ENCODE measurements at regions not wholly inside any gene's neighbourhood (a gene's known extent, or its start where the extent isn't known, plus 50 kb on each side); places are given as distances from the start of the nearest gene placed in this dataset.
"Not testable (repeated sequence)": the region's sequence is repeated elsewhere in the genome, so short reads cannot be mapped to it uniquely, and the experiment has no call there.

GRCh38 chr19:13712767-13713201 lies 51.5 kb upstream of the MRI1 start:
- no peaks in the 10 kb centered on the region for H3K4me1 Mint-ChIP-seq

GRCh38 chr19:13707915-13708314 lies 56.4 kb upstream of the MRI1 start:
- Mint-ChIP-seq H3K27me3 (peaks cover 22% of the 10 kb centered on the region), H3K4me1 (no peaks in the 10 kb centered on the region), H3K27ac (no peak overlapping the region), H3K4me3 (no peak overlapping the region), H3K36me3 (ENCODE audit: low read depth) (no peaks in the 10 kb centered on the region), H3K9me3 (peaks cover 6% of the 10 kb centered on the region)
- ATAC-seq = no peak
- no peak for DNase-seq

More at GRCh38 chr19:13712767-13713201, 51.5 kb upstream of the MRI1 start:
- Mint-ChIP-seq H3K36me3 (ENCODE audit: low read depth) (no peaks in the 10 kb centered on the region), H3K27me3 (peaks cover 16% of the 10 kb centered on the region), H3K4me3 (no peak overlapping the region), H3K27ac (no peak overlapping the region), H3K9me3 (peaks cover 4% of the 10 kb centered on the region)
- DNase-seq (no peak), ATAC-seq (no peak)

GRCh38 chr19:13705928-13706447 lies 58.3 kb upstream of the MRI1 start:
- H3K4me3 Mint-ChIP-seq = no peak overlapping the region
- no peak overlapping the region for H3K27ac Mint-ChIP-seq
- H3K4me1 Mint-ChIP-seq = no peaks in the 10 kb centered on the region
- ATAC-seq = no peak
- H3K27me3 Mint-ChIP-seq = peaks cover 26% of the 10 kb centered on the region
- peaks cover 6% of the 10 kb centered on the region for H3K9me3 Mint-ChIP-seq
- H3K36me3 Mint-ChIP-seq (ENCODE audit: low read depth) = no peaks in the 10 kb centered on the region
- no peak for DNase-seq

GRCh38 chr19:13705201-13705600 lies 59.1 kb upstream of the MRI1 start:
- Mint-ChIP-seq H3K9me3 (peaks cover 6% of the 10 kb centered on the region), H3K27ac (no peak overlapping the region), H3K4me3 (no peak overlapping the region), H3K36me3 (ENCODE audit: low read depth) (no peaks in the 10 kb centered on the region), H3K4me1 (no peaks in the 10 kb centered on the region), H3K27me3 (peaks cover 34% of the 10 kb centered on the region)
- no peak for DNase-seq
- no peak for ATAC-seq

- DNase-seq (no peak), ATAC-seq (no peak)
- Mint-ChIP-seq H3K27ac (no peak overlapping the region), H3K36me3 (ENCODE audit: low read depth) (no peaks in the 10 kb centered on the region), H3K4me1 (no peaks in the 10 kb centered on the region), H3K27me3 (peaks cover 31% of the 10 kb centered on the region), H3K4me3 (no peak overlapping the region), H3K9me3 (peaks cover 6% of the 10 kb centered on the region)
These were observed 62.7 kb upstream of the MRI1 start for GRCh38 chr19:13701624-13702023.

GRCh38 chr19:13700621-13701020 lies 63.7 kb upstream of the MRI1 start:
- ATAC-seq (no peak), DNase-seq (no peak)
- Mint-ChIP-seq H3K4me1 (no peaks in the 10 kb centered on the region), H3K4me3 (no peak overlapping the region), H3K27me3 (peaks cover 26% of the 10 kb centered on the region), H3K9me3 (peaks cover 3% of the 10 kb centered on the region), H3K27ac (no peak overlapping the region), H3K36me3 (ENCODE audit: low read depth) (no peaks in the 10 kb centered on the region)

- H3K27ac Mint-ChIP-seq = no peak overlapping the region
- no peaks in the 10 kb centered on the region for H3K4me1 Mint-ChIP-seq
- no peaks in the 10 kb centered on the region for H3K9me3 Mint-ChIP-seq
- H3K27me3 Mint-ChIP-seq = peaks cover 21% of the 10 kb centered on the region
- no peak overlapping the region for H3K4me3 Mint-ChIP-seq
- H3K36me3 Mint-ChIP-seq (ENCODE audit: low read depth) = no peaks in the 10 kb centered on the region
- no peak for DNase-seq
- no peak for ATAC-seq
These were observed 64.5 kb upstream of the MRI1 start for GRCh38 chr19:13699786-13700185.

GRCh38 chr19:13696839-13697238 lies 67.5 kb upstream of the MRI1 start:
- Mint-ChIP-seq H3K4me3 (no peak overlapping the region), H3K27ac (no peak overlapping the region), H3K36me3 (ENCODE audit: low read depth) (no peaks in the 10 kb centered on the region), H3K4me1 (no peaks in the 10 kb centered on the region), H3K27me3 (peaks cover 17% of the 10 kb centered on the region), H3K9me3 (no peaks in the 10 kb centered on the region)
- DNase-seq (no peak), ATAC-seq (no peak)

- H3K4me1 Mint-ChIP-seq = no peaks in the 10 kb centered on the region
- no peaks in the 10 kb centered on the region for H3K9me3 Mint-ChIP-seq
- no peak overlapping the region for H3K4me3 Mint-ChIP-seq
- H3K27ac Mint-ChIP-seq = no peak overlapping the region
- ATAC-seq = no peak
- H3K27me3 Mint-ChIP-seq = peaks cover 9% of the 10 kb centered on the region
- H3K36me3 Mint-ChIP-seq (ENCODE audit: low read depth) = no peaks in the 10 kb centered on the region
- no peak for DNase-seq
These were observed 70.4 kb upstream of the MRI1 start for GRCh38 chr19:13693889-13694288.

GRCh38 chr19:13691569-13692435 lies 72.5 kb upstream of the MRI1 start:
- H3K4me3 Mint-ChIP-seq = no peak overlapping the region
- H3K4me1 Mint-ChIP-seq = no peaks in the 10 kb centered on the region
- ATAC-seq (no peak), DNase-seq (no peak)
- H3K27me3 Mint-ChIP-seq = peaks cover 10% of the 10 kb centered on the region
- no peaks in the 10 kb centered on the region for H3K36me3 Mint-ChIP-seq (ENCODE audit: low read depth)
- H3K27ac Mint-ChIP-seq = no peak overlapping the region
- H3K9me3 Mint-ChIP-seq = no peaks in the 10 kb centered on the region

- Mint-ChIP-seq H3K27me3 (peaks cover 12% of the 10 kb centered on the region), H3K9me3 (no peaks in the 10 kb centered on the region), H3K36me3 (ENCODE audit: low read depth) (no peaks in the 10 kb centered on the region), H3K27ac (no peak overlapping the region), H3K4me1 (peaks cover 4% of the 10 kb centered on the region), H3K4me3 (no peak overlapping the region)
- DNase-seq (peak; percentile 2), ATAC-seq (no peak)
These were observed 75.2 kb upstream of the MRI1 start for GRCh38 chr19:13689085-13689484.

GRCh38 chr19:13684021-13684420 lies 80.3 kb upstream of the MRI1 start:
- H3K9me3 Mint-ChIP-seq = peaks cover 9% of the 10 kb centered on the region
- no peak overlapping the region for H3K27ac Mint-ChIP-seq
- no peaks in the 10 kb centered on the region for H3K36me3 Mint-ChIP-seq (ENCODE audit: low read depth)
- peaks cover 4% of the 10 kb centered on the region for H3K4me1 Mint-ChIP-seq
- DNase-seq = no peak
- no peak for ATAC-seq
- H3K27me3 Mint-ChIP-seq = peaks cover 10% of the 10 kb centered on the region
- no peak overlapping the region for H3K4me3 Mint-ChIP-seq

- Mint-ChIP-seq H3K36me3 (ENCODE audit: low read depth) (peaks cover 2% of the 10 kb centered on the region), H3K27ac (no peak overlapping the region), H3K27me3 (peaks cover 13% of the 10 kb centered on the region), H3K4me3 (no peak overlapping the region), H3K9me3 (peaks cover 15% of the 10 kb centered on the region), H3K4me1 (peaks cover 4% of the 10 kb centered on the region)
- ATAC-seq (no peak), DNase-seq (no peak)
These were observed 82.8 kb upstream of the MRI1 start for GRCh38 chr19:13681509-13681908.

GRCh38 chr19:13680708-13681360 lies 83.5 kb upstream of the MRI1 start:
- H3K36me3 Mint-ChIP-seq (ENCODE audit: low read depth); H3K4me3 Mint-ChIP-seq; ATAC-seq; DNase-seq; H3K4me1 Mint-ChIP-seq; H3K27ac Mint-ChIP-seq: not testable (repeated sequence)
- Mint-ChIP-seq H3K9me3 (peaks cover 15% of the 10 kb centered on the region), H3K27me3 (peaks cover 12% of the 10 kb centered on the region)

GRCh38 chr19:13676967-13677366 lies 87.4 kb upstream of the MRI1 start:
- ATAC-seq; H3K4me3 Mint-ChIP-seq; H3K36me3 Mint-ChIP-seq (ENCODE audit: low read depth); H3K4me1 Mint-ChIP-seq; DNase-seq; H3K27ac Mint-ChIP-seq: not testable (repeated sequence)
- H3K27me3 Mint-ChIP-seq = peaks cover 14% of the 10 kb centered on the region
- peaks cover 19% of the 10 kb centered on the region for H3K9me3 Mint-ChIP-seq
